C4-2B (cell line): ENCODE measurements at regions not wholly inside any gene's neighbourhood (a gene's known extent, or its start where the extent isn't known, plus 50 kb on each side); places are given as distances from the start of the nearest gene placed in this dataset.

ENCODE experiments used
- H3K27ac ChIP-seq: fragments of 450-650 bp; 2 replicates; pipeline ENCODE4 v1.5.1; 2017
- ZFX ChIP-seq: fragments of 450-650 bp; IDR thresholded peaks from 2 replicates; pipeline ENCODE4 v1.6.1; 2017
- TF ChIP-seq, protein P1 (sequence below): fragments of 450-650 bp; conservative IDR thresholded peaks from 2 replicates; pipeline ENCODE4 v1.5.1; 2017; ENCODE audit warnings: mild to moderate bottlenecking

DNA sequence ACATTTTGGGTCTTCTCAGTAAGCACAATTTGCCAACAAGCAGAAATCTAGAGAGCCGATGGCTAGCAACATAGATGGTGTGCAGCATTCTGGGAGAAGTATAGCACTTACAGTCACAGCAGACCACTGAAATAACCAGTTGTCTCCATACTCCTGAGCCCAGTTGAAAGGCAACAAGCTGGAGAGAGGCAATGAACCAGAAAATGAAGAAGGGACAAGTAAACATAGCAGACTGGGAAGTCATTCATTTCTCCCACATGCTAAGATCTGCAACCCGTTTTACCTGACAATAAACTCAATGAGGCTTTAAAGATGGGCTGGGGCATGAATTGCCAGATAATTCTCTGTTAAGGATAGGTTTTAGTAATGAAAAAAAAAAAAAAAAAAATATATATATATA is 575.6 kb upstream of the GRAMD2B start:
- TF ChIP-seq, protein P1, sequence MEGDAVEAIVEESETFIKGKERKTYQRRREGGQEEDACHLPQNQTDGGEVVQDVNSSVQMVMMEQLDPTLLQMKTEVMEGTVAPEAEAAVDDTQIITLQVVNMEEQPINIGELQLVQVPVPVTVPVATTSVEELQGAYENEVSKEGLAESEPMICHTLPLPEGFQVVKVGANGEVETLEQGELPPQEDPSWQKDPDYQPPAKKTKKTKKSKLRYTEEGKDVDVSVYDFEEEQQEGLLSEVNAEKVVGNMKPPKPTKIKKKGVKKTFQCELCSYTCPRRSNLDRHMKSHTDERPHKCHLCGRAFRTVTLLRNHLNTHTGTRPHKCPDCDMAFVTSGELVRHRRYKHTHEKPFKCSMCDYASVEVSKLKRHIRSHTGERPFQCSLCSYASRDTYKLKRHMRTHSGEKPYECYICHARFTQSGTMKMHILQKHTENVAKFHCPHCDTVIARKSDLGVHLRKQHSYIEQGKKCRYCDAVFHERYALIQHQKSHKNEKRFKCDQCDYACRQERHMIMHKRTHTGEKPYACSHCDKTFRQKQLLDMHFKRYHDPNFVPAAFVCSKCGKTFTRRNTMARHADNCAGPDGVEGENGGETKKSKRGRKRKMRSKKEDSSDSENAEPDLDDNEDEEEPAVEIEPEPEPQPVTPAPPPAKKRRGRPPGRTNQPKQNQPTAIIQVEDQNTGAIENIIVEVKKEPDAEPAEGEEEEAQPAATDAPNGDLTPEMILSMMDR, result no peak
- TF ChIP-seq ZFX, result no peak
- H3K27ac ChIP-seq, result no peak overlapping the region

DNA sequence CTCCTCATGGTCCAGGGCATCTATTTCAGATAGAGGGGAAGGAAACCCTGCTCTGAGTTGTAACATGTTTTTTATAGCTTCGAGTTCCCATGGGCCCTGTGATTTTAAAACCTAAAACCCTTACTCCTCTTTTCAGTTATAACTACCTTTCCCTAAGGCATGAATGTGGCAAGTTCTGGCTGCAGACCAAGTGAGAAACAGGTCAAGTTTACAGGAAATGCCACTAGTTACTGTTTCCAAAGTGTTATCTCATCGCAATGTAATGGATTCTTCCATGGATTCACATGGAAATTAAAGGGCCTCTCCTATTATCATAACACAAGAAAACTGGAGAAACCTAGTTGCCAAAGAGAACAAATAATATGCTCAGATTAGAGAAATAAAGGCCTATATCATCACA is 574.5 kb upstream of the GRAMD2B start:
- TF ChIP-seq ZFX, result no peak
- TF ChIP-seq, protein P1, result no peak
- no peak overlapping the region for H3K27ac ChIP-seq

DNA sequence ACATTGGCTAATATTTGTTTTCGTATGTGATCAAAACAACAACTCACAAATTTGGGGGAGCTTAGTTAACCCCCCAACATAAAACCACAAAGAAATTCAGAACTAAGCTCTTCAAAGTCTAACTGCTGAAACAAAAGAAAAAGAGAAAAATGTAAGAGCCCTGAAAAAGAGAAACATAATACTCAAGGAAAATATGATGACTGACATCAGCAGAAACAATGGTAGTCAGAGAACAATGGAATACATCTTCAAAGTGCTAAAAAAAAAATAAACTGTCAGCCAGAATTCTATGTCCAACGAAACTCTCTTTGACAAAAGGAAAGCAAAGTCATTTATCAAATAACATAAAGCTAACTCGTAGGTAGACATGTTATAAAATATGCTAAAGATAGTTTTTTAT is 566.3 kb upstream of the GRAMD2B start:
- no peak for TF ChIP-seq ZFX
- TF ChIP-seq, protein P1, result no peak
- H3K27ac ChIP-seq, result no peak overlapping the region

DNA sequence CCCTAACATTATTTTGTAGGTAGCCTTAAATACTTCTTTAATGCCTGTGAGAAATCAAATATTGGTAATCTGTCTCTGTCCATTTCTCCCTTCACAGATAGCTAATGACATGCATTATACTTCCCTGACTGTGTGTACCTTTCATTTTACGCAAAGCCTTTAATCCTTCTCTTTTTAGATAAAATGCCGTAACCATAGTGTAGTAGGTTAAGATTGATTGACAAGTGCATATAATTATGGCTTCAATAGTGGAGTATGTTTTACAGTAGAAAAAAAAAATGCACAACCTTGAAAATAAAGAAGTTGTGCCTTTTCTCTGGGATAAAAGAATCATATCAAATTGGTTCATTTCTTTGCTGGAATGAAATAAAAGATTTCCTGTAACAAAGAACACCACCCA is 559.6 kb upstream of the GRAMD2B start:
- TF ChIP-seq, protein P1, result no peak
- TF ChIP-seq ZFX, result no peak
- H3K27ac ChIP-seq, result no peak overlapping the region

DNA sequence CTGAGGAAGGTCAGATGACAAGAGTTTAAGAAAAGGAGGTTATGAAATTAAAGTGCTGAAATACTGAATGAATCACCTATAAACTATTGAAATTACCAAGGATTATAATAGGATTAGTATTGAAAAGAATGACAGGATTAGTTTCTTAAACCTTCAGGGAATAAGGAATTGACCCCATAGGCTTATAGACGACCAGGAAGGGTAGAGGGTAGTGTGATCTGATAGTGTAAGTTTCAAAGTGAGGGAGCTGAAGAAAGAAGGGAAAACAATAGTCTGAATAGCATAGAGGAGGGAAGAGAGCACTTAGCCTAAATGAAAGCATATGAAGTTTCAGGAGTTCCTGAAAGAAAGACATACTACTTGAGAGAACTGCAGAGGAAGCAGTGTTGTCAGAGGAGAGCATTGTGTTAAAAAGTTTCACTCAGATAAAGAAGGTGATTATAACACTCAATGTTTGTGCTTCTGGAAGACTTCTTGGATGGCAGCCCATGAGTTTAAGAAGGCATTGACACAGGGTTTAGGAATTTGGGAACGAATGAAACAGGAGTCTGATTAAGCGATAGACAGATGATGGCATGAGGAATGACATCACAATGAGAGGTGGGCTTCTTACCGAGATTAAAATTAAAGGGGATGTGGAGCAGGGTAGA is 557.9 kb upstream of the GRAMD2B start:
- no peak overlapping the region for H3K27ac ChIP-seq
- TF ChIP-seq, protein P1, result no peak
- no peak for TF ChIP-seq ZFX

DNA sequence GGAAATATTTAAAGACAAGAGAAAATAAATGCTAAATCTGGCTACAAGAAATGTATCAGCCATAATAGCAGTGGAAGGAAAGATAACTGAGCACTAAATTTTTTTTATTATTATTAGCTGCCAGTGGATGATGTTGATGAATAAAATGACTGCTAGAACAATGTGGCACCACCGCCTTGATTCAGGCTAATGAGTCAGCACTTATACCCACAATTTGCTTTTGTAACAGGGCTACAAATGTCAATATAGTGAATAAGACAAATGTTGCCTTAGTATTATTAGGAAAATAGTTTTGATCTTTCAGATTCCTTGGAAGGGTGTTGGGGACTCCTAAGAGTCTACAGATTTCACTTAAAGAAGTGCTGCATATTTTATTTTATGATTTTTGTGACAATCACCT is 555.2 kb upstream of the GRAMD2B start:
- H3K27ac ChIP-seq, result no peak overlapping the region
- TF ChIP-seq, protein P1, result no peak
- no peak for TF ChIP-seq ZFX

DNA sequence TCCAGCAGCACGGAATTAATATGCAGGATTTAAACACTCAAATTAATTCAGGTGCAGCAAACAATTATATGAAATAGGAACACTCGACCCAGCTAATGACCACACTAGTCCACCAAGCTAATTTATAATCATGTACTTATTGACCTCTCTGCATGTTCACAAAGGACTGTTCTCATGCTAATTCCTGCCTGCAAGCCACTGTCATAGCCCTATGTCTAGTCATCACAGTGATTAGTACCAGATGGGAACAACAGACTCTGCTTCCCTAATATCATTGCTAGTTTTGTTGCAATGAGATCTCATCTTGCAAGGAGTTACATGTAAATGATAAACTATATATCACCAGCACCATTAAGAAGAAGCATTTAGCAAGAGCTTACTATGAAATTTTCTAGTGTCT is 553.0 kb upstream of the GRAMD2B start:
- no peak overlapping the region for H3K27ac ChIP-seq
- no peak for TF ChIP-seq ZFX
- TF ChIP-seq, protein P1, result no peak
